Pons (tissue), 1 donor: ENCODE measurements at regions not wholly inside any gene's neighbourhood (a gene's known extent, or its start where the extent isn't known, plus 50 kb on each side); places are given as distances from the start of the nearest gene placed in this dataset.
"Not testable (repeated sequence)": the region's sequence is repeated elsewhere in the genome, so short reads cannot be mapped to it uniquely, and the experiment has no call there.

ENCODE experiments used
- DNase-seq: peaks from one replicate; pipeline ENCODE4 v3.0.0-alpha.2; 2016; ENCODE audit warnings: low spot score

DNA sequence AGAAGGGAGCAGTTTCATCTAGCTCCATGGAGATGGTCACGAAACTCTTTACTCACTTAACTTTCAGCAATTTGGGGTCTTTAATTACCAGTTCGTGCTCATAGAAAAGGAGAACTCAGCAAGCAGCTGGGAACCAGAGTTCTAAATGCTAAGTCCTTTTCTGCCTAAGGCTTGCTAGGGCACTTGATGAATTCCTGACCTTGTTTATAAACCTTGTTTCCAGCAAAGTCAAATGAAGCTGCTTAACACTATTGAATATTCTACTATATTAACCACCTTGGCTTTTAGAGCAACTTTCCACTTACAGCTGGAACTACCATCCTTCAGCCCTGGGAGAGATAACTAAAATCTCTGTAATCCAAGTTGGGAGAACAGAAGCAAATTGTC, 79.5 kb upstream of the TSC22D2 start:
- no peak for DNase-seq

DNA sequence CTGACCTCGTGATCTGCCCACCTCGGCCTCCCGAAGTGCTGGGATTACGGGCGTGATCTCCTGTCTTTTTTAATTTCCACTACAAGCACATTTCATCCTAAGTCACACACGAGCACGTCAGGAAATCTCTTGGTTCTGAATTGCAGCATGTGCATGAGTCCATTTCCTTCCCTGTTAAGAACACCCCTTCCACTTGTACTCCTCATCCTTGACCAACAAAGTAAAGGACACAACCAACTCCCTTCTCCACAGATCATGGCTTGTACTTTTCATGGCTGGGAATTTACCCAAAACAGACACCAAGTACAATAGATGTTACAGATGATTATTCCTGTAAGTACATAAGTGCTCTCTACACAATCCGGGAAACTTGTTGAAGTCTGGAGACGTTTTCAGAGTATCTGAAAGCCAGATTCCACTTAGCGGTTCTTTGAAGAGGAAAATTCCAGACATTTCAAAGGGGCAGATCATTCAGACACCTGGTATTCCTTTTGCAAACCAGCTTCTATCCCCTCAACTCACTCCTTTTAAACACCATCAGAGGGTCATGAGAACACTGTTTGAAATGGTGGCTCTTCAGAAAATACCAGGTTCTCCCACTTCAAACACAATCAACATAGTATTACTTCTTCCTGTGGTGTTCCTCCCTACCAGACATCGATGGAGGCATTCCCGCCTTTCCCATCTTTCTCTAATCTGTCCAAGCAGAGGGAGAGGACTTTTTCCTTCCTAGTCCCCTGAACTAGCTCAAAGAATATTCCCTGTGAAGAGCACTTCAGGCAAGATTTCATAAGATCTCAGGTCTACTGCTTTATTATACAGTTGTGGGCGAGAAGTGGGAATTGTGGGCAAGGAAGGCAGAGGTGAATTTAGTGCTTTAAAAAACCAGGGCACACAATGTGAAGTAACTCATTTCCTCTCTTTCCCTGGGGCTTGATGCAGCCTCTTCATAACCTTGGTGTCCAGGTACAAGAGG, 80.1 kb upstream of the TSC22D2 start:
- DNase-seq = no peak

DNA sequence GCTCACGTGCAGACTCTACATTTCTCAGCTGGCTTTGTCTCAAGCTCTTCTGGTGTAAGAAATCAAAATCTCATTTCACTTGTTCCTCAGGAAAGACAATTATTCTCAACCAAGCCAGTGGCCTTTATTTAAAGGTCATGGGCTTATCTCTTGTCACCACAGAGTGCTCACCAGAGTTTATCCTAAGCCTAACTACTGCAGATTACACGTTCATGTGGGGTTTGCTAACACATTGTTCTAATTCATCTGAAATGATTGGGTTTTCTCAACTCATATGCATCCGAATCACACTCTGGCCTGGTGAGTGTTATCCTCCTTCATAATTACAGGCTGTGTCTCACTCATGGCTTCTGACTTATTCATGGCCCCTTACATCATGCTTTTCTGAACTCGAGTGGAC, 83.3 kb upstream of the TSC22D2 start:
- DNase-seq = no peak

GRCh38 chr3:150324245-150324644, 83.9 kb upstream of the TSC22D2 start:
- DNase-seq = no peak

GRCh38 chr3:150323770-150324169, 84.3 kb upstream of the TSC22D2 start:
- no peak for DNase-seq

DNA sequence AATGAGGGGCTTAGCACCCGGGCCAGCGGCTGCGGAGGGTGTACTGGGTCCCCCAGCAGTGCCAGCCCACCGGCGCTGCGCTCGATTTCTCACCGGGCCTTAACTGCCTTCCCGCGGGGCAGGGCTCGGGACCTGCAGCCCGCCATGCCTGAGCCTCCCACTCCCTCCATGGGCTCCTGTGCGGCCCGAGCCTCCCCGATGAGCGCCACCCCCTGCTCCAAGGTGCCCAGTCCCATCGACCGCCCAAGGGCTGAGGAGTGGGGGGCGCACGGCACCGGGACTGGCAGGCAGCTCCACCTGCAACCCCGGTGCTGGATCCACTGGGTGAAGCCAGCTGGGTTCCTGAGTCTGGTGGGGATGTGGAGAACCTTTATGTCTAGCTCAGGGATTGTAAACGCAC, 85.0 kb upstream of the TSC22D2 start:
- not testable (repeated sequence) for DNase-seq

GRCh38 chr3:150320971-150321370, 87.1 kb upstream of the TSC22D2 start:
- not testable (repeated sequence) for DNase-seq

DNA sequence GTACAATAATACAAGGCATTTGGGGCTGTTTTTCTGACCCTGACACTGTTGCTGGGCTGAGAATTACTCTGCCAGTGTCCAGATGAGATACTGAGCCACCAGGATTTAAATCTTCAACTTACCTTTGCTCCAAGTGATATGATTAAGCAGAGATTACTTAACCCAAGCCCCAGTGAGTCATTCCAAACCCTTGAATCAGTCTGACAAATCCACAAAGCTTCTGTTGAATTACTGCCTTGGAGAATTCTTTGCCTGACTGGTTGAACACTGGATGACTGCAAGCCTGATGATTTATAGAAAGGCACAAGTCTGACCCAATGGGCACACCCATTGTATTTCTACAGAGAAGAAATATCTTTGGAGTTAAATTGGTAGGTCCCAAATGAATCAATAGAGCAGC, 88.2 kb upstream of the TSC22D2 start:
- DNase-seq = no peak

- no peak for DNase-seq
These were observed 90.6 kb upstream of the TSC22D2 start for GRCh38 chr3:150317469-150317868.

- no peak for DNase-seq
These were observed 92.4 kb upstream of the TSC22D2 start for GRCh38 chr3:150315721-150316120.

DNA sequence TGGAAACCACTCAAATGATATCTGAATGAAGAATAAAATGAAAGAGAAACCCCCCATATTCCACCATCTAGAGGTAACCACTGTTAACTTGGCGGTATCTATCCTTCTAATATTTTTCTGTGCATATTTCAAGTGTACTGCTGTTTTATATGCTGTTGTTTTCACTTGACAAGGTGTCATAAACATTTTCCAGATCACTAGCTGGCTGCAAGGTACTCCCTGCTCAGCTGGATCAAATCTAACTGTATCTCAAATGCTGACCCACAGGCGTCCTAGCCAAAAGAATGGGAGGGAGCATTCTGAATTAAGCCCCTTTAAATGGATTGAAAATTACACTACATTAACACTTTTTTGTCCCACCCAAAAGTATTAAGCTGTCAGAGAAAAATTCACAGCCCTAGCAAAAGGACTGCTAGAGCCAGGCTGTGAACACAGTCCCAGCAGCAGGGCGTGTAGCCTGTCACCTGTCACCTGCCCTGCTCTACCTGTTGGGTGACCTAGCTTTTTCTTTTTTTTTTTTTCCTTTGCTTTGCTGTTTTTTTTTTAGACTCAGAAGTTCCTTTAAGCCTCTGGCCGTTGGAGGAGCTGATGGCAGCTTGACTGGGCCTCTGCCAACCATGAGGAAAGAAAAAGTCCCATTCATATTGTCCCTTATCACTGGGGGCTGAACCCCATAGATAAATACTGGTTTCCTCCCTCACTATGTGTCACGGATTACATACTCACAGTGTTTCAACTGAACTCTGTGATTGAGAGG, 93.7 kb upstream of the TSC22D2 start:
- no peak for DNase-seq

- DNase-seq = no peak
These were observed 96.0 kb upstream of the TSC22D2 start for GRCh38 chr3:150312018-150312657.

DNA sequence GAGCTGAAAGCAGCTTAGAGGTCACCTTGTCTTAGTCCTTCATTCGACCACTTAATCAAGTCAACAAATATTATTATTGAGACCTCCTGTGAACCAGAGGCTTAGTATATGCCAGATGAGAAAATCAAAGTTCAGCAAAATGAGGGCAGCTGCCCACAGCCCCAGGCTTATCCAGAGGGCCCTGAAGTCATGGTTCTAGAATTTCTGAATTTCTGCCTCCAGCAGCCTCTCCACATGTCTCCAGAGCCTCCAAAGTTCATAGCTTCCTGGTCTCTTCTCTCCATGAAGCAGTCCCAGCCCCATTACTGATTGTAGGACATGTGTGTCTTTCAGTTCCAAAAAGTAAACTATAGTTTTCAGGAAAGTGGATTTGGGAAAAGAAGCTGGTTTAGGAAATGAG, 96.9 kb upstream of the TSC22D2 start:
- DNase-seq = no peak

DNA sequence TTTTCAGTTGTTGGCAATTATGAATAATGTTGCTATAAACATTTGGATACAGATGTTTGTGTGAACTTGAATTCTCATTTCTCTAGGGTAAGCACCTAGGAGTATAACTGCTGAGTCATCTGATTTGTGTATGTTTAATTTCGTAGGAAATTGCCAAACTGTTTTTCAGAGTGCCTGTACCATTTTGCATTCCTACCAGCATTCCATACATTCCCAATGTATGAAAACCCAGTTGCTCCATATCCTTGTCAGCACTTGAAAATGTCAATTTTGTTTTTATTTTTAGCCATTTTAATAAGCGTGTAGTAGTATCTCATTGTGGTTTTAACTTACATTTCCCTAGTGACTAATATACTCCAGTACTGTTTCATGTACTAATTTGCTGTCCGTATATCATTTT, 98.5 kb upstream of the TSC22D2 start:
- DNase-seq = no peak

DNA sequence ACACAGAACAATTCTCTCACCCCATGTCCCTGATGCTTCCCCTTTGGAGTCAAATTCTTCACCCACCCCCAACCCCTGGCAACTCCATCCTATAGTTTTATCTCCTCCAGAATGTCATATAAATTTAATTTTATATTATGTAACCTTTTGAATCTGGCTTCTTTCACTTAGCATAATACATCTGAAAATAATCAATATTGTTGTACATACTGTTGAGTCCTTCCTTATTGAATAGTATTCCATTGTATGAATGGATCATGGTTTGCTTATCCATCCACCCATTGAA, 98.9 kb upstream of the TSC22D2 start:
- no peak for DNase-seq

- DNase-seq = no peak
These were observed 99.4 kb upstream of the TSC22D2 start for GRCh38 chr3:150308481-150309256.

DNA sequence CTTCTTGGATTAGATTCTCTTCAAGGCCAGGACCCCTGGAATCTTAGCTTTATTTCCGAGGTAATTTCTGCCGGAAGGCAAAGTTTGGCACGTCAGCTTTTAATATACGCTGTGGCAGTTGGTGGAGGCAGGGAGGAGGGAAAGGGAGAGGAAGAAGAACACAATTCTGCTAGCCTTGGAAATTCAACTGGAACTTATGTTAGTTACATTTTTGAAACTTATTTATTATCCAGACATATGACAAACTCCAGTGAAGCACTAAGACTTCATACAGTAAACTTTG, 100.1 kb upstream of the TSC22D2 start:
- no peak for DNase-seq

GRCh38 chr3:150307311-150308036, 100.6 kb upstream of the TSC22D2 start:
- DNase-seq = no peak

DNA sequence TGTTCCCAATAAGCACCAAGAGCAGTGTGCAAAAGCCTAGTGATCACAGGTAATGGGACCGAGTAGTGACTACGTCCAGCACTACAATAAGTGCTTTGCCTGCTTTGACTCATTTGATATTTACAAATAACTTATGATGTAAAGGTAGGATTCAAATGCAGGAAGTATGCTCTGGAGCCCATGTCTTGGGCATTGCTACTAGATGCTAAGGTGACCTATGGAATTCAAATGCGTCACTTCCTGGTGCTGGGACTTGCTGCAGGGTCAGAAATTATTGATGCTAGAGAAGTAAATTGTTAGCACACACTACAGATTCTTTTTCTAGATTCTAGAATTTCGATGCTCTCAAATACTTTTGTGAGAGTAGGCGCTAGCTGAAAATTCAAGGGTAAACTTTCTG, 101.2 kb upstream of the TSC22D2 start:
- no peak for DNase-seq

GRCh38 chr3:150306083-150306482, 102.0 kb upstream of the TSC22D2 start:
- no peak for DNase-seq

DNA sequence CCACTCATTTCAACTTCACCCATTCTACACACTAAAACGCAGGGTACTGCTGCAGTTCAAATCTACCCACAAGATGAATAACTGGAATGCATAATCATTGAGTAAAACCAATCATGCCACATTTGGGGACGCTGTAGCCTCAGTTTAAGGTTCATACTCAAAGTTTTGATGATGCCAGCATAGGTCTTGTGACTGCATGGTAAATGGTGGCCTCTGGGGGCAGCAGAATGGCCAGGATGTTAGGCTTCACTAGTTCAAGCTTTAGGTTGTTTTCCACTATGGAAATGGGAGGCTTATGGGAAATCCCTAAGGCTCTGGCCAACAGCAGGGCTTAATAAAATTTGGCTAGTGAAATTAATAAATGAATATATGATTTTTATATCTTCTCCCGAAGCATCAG, 104.3 kb upstream of the TSC22D2 start:
- peak; percentile 39 for DNase-seq

- DNase-seq = no peak
These were observed 105.9 kb upstream of the TSC22D2 start for GRCh38 chr3:150302246-150302645.
